ENCODE measurements at regions not wholly inside any gene's neighbourhood (a gene's known extent, or its start where the extent isn't known, plus 50 kb on each side); places are given as distances from the start of the nearest gene placed in this dataset.

DNA sequence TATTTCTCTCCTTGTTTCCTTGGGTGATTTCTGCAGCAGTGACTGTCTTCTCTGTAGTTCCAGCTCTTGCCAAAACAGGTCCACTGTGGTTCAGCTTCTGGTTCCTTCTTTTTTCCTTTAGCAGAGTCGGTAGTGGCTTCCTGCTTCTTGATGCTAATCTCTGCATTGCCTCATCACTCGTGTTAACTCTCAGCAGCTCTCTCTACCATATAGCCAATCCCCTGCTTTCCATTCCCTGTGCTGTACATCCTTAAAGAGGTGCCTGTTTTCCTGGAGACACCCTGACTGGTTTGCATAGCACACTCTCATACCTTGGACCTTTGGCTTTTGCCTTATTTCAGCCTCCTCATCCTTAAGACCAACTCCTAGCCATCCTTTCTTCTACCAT, 191.2 kb upstream of the LNX1 start:
- no peak for DNase-seq
- Mint-ChIP-seq H3K4me1 (ENCODE audit: low read depth, unreplicated experiment) (peaks cover 7% of the 10 kb centered on the region), H3K4me3 (ENCODE audit: unreplicated experiment) (no peak overlapping the region), H3K36me3 (ENCODE audit: unreplicated experiment) (no peaks in the 10 kb centered on the region), H3K27me3 (ENCODE audit: unreplicated experiment) (no peaks in the 10 kb centered on the region), H3K27ac (ENCODE audit: unreplicated experiment) (no peak overlapping the region), H3K9me3 (ENCODE audit: unreplicated experiment) (peaks cover 5% of the 10 kb centered on the region)
- TF ChIP-seq, protein P1, sequence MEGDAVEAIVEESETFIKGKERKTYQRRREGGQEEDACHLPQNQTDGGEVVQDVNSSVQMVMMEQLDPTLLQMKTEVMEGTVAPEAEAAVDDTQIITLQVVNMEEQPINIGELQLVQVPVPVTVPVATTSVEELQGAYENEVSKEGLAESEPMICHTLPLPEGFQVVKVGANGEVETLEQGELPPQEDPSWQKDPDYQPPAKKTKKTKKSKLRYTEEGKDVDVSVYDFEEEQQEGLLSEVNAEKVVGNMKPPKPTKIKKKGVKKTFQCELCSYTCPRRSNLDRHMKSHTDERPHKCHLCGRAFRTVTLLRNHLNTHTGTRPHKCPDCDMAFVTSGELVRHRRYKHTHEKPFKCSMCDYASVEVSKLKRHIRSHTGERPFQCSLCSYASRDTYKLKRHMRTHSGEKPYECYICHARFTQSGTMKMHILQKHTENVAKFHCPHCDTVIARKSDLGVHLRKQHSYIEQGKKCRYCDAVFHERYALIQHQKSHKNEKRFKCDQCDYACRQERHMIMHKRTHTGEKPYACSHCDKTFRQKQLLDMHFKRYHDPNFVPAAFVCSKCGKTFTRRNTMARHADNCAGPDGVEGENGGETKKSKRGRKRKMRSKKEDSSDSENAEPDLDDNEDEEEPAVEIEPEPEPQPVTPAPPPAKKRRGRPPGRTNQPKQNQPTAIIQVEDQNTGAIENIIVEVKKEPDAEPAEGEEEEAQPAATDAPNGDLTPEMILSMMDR (IDR thresholded peaks at IDR 0.05; ENCODE audit: partially characterized antibody, unreplicated experiment): no peak

DNA sequence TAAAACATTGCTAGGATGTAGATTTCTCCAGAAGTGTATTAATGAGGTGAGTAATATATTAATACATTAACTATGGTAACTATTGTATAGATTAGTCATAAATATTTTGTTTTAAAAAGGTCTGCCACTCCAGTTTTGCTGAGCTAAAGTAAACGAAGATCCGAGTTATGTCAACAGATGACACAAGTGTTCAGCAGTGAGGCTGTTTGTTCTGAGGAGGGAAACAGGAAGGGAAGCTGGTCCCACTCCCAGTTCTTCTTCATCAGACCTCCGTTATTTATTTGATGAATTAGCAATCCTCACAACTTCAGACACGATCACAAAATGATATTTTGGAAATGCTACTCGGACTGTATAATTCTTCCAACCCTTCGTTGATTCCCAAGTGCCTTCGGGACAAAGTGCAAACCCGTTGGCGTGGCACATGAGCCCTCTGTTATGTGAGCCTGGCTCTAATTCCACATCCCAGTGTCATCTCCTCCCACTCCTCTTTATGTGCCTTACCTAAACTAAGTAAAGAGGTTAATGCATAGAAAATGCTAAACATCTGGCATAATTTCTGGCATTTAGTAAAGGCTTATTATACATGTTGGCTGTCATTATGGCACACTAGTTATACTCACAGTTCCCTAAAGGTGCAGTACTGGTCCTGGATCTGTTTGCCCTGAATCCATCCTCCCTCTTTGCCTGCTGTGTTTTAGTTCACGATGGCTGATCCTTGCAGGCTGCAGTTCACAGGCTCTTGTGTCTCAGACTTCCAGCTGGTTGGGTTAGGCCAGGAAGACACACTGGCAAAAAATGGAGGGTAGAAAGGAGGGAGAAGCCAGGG, 190.6 kb upstream of the LNX1 start:
- Mint-ChIP-seq H3K27ac (ENCODE audit: unreplicated experiment) (no peak overlapping the region), H3K9me3 (ENCODE audit: unreplicated experiment) (peaks cover 5% of the 10 kb centered on the region), H3K36me3 (ENCODE audit: unreplicated experiment) (no peaks in the 10 kb centered on the region), H3K4me1 (ENCODE audit: low read depth, unreplicated experiment) (peaks cover 9% of the 10 kb centered on the region), H3K4me3 (ENCODE audit: unreplicated experiment) (no peak overlapping the region), H3K27me3 (ENCODE audit: unreplicated experiment) (no peaks in the 10 kb centered on the region)
- TF ChIP-seq, protein P1 (IDR thresholded peaks at IDR 0.05; ENCODE audit: partially characterized antibody, unreplicated experiment): no peak
- DNase-seq: no peak

DNA sequence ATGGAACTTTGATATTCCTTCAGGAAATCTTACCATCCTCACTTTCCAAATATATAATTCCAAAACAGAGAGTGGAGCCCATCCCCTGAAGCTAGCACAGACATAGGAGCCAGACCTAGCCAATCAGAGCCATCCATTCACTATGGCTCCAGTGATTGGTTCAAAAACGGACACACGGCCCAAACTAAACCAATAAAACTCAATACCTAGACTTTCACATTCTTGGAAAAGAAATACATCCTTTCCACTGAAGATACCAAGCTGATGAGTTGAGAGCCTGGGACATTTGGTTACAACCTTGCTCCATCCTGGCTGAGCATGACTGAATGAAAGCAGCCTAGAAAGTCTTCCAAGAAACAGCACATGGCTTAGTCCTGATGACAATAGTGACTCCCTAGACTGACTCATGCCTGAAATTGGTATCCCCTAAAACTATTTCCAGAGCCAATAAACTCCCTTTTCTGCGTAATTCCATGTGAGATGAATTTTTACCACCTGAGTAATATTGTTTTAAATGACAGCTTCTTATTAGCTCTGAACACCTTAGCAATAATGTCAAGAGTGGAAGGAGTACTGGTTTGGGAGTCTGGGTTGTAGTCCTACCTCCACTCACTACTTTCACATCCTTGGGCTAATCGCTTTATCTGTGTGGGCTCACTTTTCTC, 189.6 kb upstream of the LNX1 start:
- Mint-ChIP-seq H3K4me1 (ENCODE audit: low read depth, unreplicated experiment) (peaks cover 7% of the 10 kb centered on the region), H3K36me3 (ENCODE audit: unreplicated experiment) (no peaks in the 10 kb centered on the region), H3K9me3 (ENCODE audit: unreplicated experiment) (peaks cover 2% of the 10 kb centered on the region), H3K27ac (ENCODE audit: unreplicated experiment) (no peak overlapping the region), H3K4me3 (ENCODE audit: unreplicated experiment) (no peak overlapping the region), H3K27me3 (ENCODE audit: unreplicated experiment) (no peaks in the 10 kb centered on the region)
- DNase-seq: no peak
- TF ChIP-seq, protein P1 (IDR thresholded peaks at IDR 0.05; ENCODE audit: partially characterized antibody, unreplicated experiment): no peak

DNA sequence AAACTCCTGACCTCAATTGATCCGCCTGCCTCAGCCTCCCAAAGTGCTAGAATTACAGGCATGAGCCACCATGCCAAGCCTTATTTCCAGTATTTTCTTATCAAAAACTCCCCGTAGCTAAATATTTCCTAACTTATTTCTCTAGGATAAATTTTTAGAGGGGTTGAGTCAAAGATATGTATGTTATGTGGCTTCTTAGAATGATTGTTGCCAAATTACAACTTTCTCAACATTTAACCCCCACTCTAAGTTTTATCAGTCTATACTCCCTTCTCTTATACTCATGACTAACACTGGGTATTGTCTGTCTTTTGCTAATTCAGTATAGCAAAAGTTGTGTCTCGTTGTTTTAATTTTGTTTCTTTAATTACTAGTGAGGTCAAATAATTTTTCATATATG, 187.7 kb upstream of the LNX1 start:
- H3K4me3 Mint-ChIP-seq (ENCODE audit: unreplicated experiment): no peak overlapping the region
- H3K36me3 Mint-ChIP-seq (ENCODE audit: unreplicated experiment): no peaks in the 10 kb centered on the region
- H3K9me3 Mint-ChIP-seq (ENCODE audit: unreplicated experiment): peaks cover 2% of the 10 kb centered on the region
- TF ChIP-seq, protein P1 (IDR thresholded peaks at IDR 0.05; ENCODE audit: partially characterized antibody, unreplicated experiment): no peak
- H3K27ac Mint-ChIP-seq (ENCODE audit: unreplicated experiment): no peak overlapping the region
- DNase-seq: no peak
- peaks cover 7% of the 10 kb centered on the region for H3K4me1 Mint-ChIP-seq (ENCODE audit: low read depth, unreplicated experiment)
- H3K27me3 Mint-ChIP-seq (ENCODE audit: unreplicated experiment): no peaks in the 10 kb centered on the region

DNA sequence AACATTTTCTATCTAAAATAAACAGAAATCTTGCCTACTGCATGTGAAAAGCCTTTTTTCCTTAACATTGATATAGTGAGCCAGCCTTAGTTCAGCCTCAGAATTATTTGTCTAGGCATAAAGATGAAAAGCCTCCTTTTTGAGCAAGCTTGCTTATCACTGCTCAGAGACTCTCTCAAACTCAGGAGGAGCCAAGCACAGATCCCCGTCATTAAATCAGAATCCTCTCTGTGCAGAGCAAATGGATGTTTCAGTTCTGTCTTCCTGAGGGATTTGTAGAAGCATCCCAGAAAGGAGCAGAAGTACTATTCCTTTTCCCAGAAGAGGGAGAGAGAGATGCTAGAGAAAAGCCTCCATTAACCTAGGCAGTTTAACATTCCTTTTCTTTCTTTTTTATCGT, 186.9 kb upstream of the LNX1 start:
- DNase-seq: no peak
- Mint-ChIP-seq H3K36me3 (ENCODE audit: unreplicated experiment) (no peaks in the 10 kb centered on the region), H3K27me3 (ENCODE audit: unreplicated experiment) (no peaks in the 10 kb centered on the region), H3K4me1 (ENCODE audit: low read depth, unreplicated experiment) (peaks cover 7% of the 10 kb centered on the region), H3K9me3 (ENCODE audit: unreplicated experiment) (peaks cover 2% of the 10 kb centered on the region), H3K27ac (ENCODE audit: unreplicated experiment) (no peak overlapping the region), H3K4me3 (ENCODE audit: unreplicated experiment) (no peak overlapping the region)
- TF ChIP-seq, protein P1 (IDR thresholded peaks at IDR 0.05; ENCODE audit: partially characterized antibody, unreplicated experiment): no peak
